Ishikawa (cell line): ENCODE measurements at regions not wholly inside any gene's neighbourhood (a gene's known extent, or its start where the extent isn't known, plus 50 kb on each side); places are given as distances from the start of the nearest gene placed in this dataset.

Source experiments
- CEBPB ChIP-seq: IDR thresholded peaks from 2 replicates; pipeline ENCODE4 v1.6.1; 2012
- CREB1 ChIP-seq: IDR thresholded peaks from 2 replicates; pipeline ENCODE4 v1.6.1; 2012; ENCODE audit warnings: low read depth
- EGR1 ChIP-seq: IDR thresholded peaks from 2 replicates; pipeline ENCODE4 v1.6.1; 2012
- EP300 ChIP-seq: IDR thresholded peaks from 2 replicates; pipeline ENCODE4 v1.6.1; 2012; ENCODE audit warnings: borderline replicate concordance
- FOXM1 ChIP-seq: IDR thresholded peaks from 2 replicates; pipeline ENCODE4 v1.6.1; 2012; ENCODE audit warnings: low read depth, borderline replicate concordance
- NFIC ChIP-seq: IDR thresholded peaks from 2 replicates; pipeline ENCODE4 v1.6.1; 2012
- RAD21 ChIP-seq: IDR thresholded peaks from 2 replicates; pipeline ENCODE4 v1.6.1; 2012; ENCODE audit warnings: low read depth
- TAF1 ChIP-seq: IDR thresholded peaks from 2 replicates; pipeline ENCODE4 v1.6.1; 2012; ENCODE audit warnings: low read depth, mild to moderate bottlenecking
- TCF12 ChIP-seq: IDR thresholded peaks from 2 replicates; pipeline ENCODE4 v1.6.1; 2012; ENCODE audit warnings: low read depth
- TEAD4 ChIP-seq: IDR thresholded peaks from 2 replicates; pipeline ENCODE4 v1.6.1; 2012
- YY1 ChIP-seq: IDR thresholded peaks from 2 replicates; pipeline ENCODE4 v1.6.1; 2012; ENCODE audit warnings: low read depth
- ZBTB7A ChIP-seq: IDR thresholded peaks from 2 replicates; pipeline ENCODE4 v1.6.1; 2012; ENCODE audit warnings: low read depth
- TF ChIP-seq, protein P1 (sequence below): IDR thresholded peaks from 2 replicates; pipeline ENCODE4 v1.6.1; 2012
- TF ChIP-seq, protein P2 (sequence below): IDR thresholded peaks from 2 replicates; pipeline ENCODE4 v1.6.1; 2012; ENCODE audit warnings: low read depth, mild to moderate bottlenecking
- TF ChIP-seq, protein P3 (sequence below): IDR thresholded peaks from 2 replicates; pipeline ENCODE4 v1.6.1; 2012

DNA sequence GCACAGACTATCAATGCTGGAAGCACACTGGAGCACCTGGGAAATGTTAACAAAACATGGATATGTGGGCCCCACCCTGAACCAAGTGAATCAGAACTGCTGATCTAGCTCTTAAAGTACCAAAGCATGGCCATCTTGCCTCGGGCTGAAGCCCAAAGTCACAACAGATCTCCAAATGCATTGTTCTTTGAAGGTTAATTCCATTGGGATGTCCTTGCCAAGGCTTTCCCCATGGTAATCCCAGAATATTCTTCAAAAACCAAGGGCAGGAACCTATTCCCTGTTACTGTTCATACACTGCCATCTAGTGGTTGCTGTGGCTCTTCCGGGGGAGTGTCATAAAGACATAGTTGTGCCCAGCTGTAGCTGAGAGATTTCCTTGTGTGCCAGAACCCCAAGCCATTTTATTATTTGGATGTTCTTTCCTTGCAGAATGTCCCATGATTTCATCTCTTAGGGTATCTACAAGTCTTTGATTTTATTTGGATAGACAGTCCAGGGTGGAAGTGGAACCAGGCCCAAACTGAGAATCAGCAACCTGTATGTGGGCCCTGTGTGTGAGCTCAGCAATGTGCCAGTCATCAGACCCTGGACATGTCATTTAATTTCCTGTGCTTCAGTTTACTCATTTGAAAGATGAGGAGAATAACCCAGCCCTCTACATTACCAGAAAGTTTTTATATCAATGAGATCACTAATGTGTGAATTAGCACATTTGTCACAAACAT is 290.0 kb downstream of the ACTL7B start:
- TF ChIP-seq RAD21, result peak; percentile 98
- TF ChIP-seq TAF1, result no peak

DNA sequence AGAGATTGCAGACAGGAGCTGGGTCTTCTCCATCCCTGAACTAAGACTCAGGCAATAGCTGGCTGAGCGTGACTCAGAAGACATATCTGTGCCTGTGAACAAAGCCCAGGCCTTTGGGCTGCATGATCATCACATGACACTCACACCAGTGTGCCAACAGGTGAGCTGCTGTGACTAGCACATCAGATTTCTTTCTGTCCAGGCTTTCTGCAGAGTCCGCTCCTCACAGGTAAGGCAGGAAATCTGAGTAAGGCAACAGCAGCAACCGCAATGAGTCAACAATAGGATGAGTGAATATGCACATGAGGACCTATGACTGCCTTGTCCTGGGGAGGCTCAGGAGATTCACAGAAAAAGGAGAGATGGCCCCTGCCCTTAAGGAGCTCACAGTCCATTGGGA is 293.6 kb downstream of the ACTL7B start:
- TF ChIP-seq EP300 (no peak), NFIC (no peak), FOXM1 (no peak), EGR1 (no peak), ZBTB7A (no peak), RAD21 (no peak), CREB1 (no peak)
- TF ChIP-seq, protein P1, sequence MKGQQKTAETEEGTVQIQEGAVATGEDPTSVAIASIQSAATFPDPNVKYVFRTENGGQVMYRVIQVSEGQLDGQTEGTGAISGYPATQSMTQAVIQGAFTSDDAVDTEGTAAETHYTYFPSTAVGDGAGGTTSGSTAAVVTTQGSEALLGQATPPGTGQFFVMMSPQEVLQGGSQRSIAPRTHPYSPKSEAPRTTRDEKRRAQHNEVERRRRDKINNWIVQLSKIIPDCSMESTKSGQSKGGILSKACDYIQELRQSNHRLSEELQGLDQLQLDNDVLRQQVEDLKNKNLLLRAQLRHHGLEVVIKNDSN, result no peak
- TF ChIP-seq, protein P2, sequence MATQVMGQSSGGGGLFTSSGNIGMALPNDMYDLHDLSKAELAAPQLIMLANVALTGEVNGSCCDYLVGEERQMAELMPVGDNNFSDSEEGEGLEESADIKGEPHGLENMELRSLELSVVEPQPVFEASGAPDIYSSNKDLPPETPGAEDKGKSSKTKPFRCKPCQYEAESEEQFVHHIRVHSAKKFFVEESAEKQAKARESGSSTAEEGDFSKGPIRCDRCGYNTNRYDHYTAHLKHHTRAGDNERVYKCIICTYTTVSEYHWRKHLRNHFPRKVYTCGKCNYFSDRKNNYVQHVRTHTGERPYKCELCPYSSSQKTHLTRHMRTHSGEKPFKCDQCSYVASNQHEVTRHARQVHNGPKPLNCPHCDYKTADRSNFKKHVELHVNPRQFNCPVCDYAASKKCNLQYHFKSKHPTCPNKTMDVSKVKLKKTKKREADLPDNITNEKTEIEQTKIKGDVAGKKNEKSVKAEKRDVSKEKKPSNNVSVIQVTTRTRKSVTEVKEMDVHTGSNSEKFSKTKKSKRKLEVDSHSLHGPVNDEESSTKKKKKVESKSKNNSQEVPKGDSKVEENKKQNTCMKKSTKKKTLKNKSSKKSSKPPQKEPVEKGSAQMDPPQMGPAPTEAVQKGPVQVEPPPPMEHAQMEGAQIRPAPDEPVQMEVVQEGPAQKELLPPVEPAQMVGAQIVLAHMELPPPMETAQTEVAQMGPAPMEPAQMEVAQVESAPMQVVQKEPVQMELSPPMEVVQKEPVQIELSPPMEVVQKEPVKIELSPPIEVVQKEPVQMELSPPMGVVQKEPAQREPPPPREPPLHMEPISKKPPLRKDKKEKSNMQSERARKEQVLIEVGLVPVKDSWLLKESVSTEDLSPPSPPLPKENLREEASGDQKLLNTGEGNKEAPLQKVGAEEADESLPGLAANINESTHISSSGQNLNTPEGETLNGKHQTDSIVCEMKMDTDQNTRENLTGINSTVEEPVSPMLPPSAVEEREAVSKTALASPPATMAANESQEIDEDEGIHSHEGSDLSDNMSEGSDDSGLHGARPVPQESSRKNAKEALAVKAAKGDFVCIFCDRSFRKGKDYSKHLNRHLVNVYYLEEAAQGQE, result no peak
- TF ChIP-seq, protein P3, sequence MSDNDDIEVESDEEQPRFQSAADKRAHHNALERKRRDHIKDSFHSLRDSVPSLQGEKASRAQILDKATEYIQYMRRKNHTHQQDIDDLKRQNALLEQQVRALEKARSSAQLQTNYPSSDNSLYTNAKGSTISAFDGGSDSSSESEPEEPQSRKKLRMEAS, result no peak

DNA sequence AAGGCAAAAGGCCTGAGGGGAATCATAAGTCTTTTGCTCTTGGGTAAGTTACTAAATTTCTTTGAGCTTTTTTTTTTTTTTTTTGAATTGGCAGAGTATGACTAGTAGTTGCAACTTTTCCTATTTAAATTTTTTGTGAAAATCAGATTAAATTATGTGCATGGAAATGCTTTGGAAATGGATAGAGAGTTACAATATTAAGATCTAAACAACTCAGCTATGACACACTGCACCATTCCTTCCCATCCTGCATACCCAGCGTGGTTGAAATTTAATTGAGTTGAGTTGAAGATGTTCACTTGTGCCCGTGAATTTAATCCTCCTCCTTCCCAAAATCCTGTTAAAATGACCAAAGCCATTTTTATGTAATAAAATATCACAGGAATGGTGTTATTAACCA is 296.4 kb downstream of the ACTL7B start:
- TF ChIP-seq CEBPB (no peak), YY1 (no peak), CREB1 (no peak), TEAD4 (no peak), RAD21 (no peak), TCF12 (no peak), EP300 (no peak), NFIC (no peak), EGR1 (no peak), TAF1 (no peak), FOXM1 (no peak), ZBTB7A (no peak)
- TF ChIP-seq, protein P3, result no peak
- TF ChIP-seq, protein P1, result no peak

DNA sequence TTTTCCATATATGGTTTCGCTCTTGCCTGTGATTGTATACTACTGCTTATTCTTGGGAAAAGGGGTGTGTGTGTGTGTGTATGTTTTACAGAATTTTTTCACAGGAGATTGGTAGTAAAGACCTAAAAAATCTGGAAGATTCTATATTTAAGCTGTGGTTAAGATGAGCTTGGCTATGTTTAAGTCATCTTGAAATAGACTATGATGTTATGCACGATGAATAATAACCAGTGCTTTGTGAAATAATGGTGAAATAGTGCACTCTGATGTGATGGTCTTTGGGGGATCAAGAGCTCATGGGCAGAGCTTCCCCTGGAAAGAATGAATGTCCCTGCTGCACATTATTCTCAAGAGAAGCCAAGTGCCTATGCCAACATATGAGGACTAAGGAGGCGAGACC is 301.0 kb downstream of the ACTL7B start:
- TF ChIP-seq YY1, result no peak
- TF ChIP-seq NFIC, result no peak
- no peak for TF ChIP-seq EGR1
- TF ChIP-seq ZBTB7A, result no peak
- no peak for TF ChIP-seq TAF1
- TF ChIP-seq CREB1, result no peak
- TF ChIP-seq TCF12, result no peak
- TF ChIP-seq, protein P3, result no peak
- TF ChIP-seq FOXM1, result no peak
- no peak for TF ChIP-seq EP300
- no peak for TF ChIP-seq RAD21
- TF ChIP-seq, protein P2, result no peak
- TF ChIP-seq CEBPB, result no peak

DNA sequence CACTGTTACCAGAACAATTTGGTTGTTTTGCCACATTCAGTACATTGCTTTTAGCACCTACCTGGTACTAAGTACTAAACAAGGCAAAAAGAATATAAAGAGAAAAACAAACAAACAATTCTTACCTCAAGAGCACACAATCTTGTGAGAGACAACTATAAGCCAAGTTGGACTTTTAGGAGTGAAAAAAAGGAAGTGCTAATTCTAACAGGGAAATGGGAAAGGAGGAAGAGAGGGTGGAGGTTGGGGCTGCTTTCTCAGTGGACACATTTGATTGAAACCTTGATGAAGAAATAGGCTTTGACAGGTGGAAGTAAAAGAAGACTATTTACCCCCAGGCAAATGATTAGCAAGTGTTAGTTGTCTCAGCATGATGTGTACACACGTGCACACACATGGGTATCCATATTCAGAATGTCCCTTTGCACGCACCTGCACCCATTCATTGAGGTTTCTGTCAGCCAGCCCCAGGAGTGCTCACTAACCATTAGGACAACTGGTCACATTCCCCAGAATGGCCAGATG is 302.6 kb downstream of the ACTL7B start:
- TF ChIP-seq CEBPB, result no peak
- no peak for TF ChIP-seq EGR1
- TF ChIP-seq TAF1, result no peak
- TF ChIP-seq, protein P1, result no peak
- no peak for TF ChIP-seq NFIC
- no peak for TF ChIP-seq EP300
- TF ChIP-seq, protein P3, result no peak
- TF ChIP-seq, protein P2, result no peak
- no peak for TF ChIP-seq FOXM1
- TF ChIP-seq YY1, result no peak
